CD4-positive, alpha-beta memory T cell (primary cell): ENCODE measurements at regions not wholly inside any gene's neighbourhood (a gene's known extent, or its start where the extent isn't known, plus 50 kb on each side); places are given as distances from the start of the nearest gene placed in this dataset.
"Not testable (repeated sequence)": the region's sequence is repeated elsewhere in the genome, so short reads cannot be mapped to it uniquely, and the experiment has no call there.

Experiments used
- CTCF ChIA-PET: fragments of 350-600 bp; sonication (Branson Sonifier 250); formaldehyde crosslinking; loops from one replicate; lab custom pipeline; 2021; ENCODE audit warnings: inconsistent platforms; ENCODE audit not compliant: partially characterized antibody; lab: Charles Lee
- POLR2A ChIA-PET: fragments of 350-600 bp; sonication (Branson Sonifier 250); formaldehyde crosslinking; loops from one replicate; lab custom pipeline; 2021; ENCODE audit not compliant: partially characterized antibody; lab: Charles Lee
- DNase-seq, 5 donors: peaks; one replicate each; pipeline versions ENCODE4 v3.0.0 to v3.0.0-alpha.2; 2020 to 2022; ENCODE audit warnings: mixed read lengths in 1 of 5
- H3K27ac ChIP-seq: one replicate; pipeline ENCODE4 v1.7.0; 2013; ENCODE audit warnings: low read depth, low read length
- H3K27me3 ChIP-seq: 2 replicates; pipeline ENCODE4 v1.7.0; 2013; ENCODE audit warnings: mild to moderate bottlenecking, low read length, moderate library complexity; ENCODE audit not compliant: insufficient read depth
- H3K36me3 ChIP-seq: 2 replicates; pipeline ENCODE4 v1.7.0; 2013; ENCODE audit warnings: mild to moderate bottlenecking, low read length, moderate library complexity; ENCODE audit not compliant: insufficient read depth
- H3K4me1 ChIP-seq: 2 replicates; pipeline ENCODE4 v1.7.0; 2013; ENCODE audit warnings: mild to moderate bottlenecking, low read length, moderate library complexity; ENCODE audit not compliant: insufficient read depth
- H3K4me3 ChIP-seq, 2 donors: one replicate each; pipeline ENCODE4 v1.7.0; 2013; ENCODE audit warnings: low read length in 2 of 2, mild to moderate bottlenecking in 1 of 2
- H3K9me3 ChIP-seq, 2 donors: one replicate each; pipeline ENCODE4 v1.7.0; 2013; ENCODE audit warnings: low read length in 2 of 2, control low read depth in 1 of 2; ENCODE audit not compliant: control insufficient read depth in 1 of 2
- H3K27ac Mint-ChIP-seq, 7 donors: one replicate each; pipeline ENCODE4 v1.8.0; 2020 to 2021; ENCODE audit warnings: mixed read lengths in 7 of 7, mild to moderate bottlenecking in 6 of 7, inconsistent platforms in 3 of 7, moderate library complexity in 3 of 7
- H3K27me3 Mint-ChIP-seq, 2 donors: one replicate each; pipeline ENCODE4 v1.8.0; 2020 to 2021; ENCODE audit warnings: mixed read lengths in 2 of 2
- H3K36me3 Mint-ChIP-seq, 2 donors: one replicate each; pipeline ENCODE4 v1.8.0; 2020 to 2021; ENCODE audit warnings: mixed read lengths in 2 of 2, inconsistent platforms in 1 of 2, mild to moderate bottlenecking in 1 of 2
- H3K4me1 Mint-ChIP-seq, 4 donors: one replicate each; pipeline ENCODE4 v1.8.0; 2020 to 2021; ENCODE audit warnings: mixed read lengths in 4 of 4, mild to moderate bottlenecking in 1 of 4
- H3K4me3 Mint-ChIP-seq, 8 donors: one replicate each; pipeline ENCODE4 v1.8.0; 2020 to 2021; ENCODE audit warnings: mixed read lengths in 8 of 8, mild to moderate bottlenecking in 7 of 8, moderate library complexity in 6 of 8, inconsistent platforms in 3 of 8
- H3K9me3 Mint-ChIP-seq, 8 donors: one replicate each; pipeline ENCODE4 v1.8.0; 2020 to 2021; ENCODE audit warnings: mixed read lengths in 8 of 8, mild to moderate bottlenecking in 5 of 8, inconsistent platforms in 3 of 8, moderate library complexity in 1 of 8
- intact Hi-C: fragments of 100-400 bp; cut with micrococcal nuclease; formaldehyde crosslinking; loops from one replicate; pipeline ENCODE4 v1.15.1; 2023

DNA sequence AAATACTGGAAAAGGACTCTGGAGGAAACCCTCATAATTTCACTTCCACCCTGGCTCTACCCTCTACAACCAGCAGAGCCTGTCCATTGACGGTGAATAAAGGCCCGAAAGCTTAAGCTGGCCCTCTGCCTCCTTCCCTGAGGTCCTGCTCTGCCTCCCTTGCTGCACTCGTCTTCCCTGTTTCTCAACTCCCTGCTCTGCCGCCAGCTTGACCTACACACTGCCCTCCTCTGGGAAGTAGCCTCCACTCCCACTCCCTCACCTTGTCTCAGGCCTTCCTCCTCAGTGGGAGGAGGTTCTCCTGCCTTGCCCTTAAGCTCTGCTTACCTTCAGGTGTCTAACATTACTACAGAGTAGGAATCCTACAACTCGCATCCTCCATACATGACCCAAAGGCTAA lies 608.6 kb upstream of the NR3C2 start:
- H3K27me3 Mint-ChIP-seq: no peaks in the 10 kb centered on the region
- Histone ChIP-seq H3K9me3 (no peaks in the 10 kb centered on the region), H3K4me3 (no peak overlapping the region), H3K4me1 (no peaks in the 10 kb centered on the region), H3K27me3 (no peaks in the 10 kb centered on the region), H3K36me3 (no peaks in the 10 kb centered on the region), H3K27ac (no peak overlapping the region)
- intact Hi-C loops: no loop called here
- peaks cover 0 to 2% (median 0%) of the 10 kb centered on the region in 8 donors for H3K9me3 Mint-ChIP-seq
- POLR2A ChIA-PET: no interaction called here
- H3K27ac Mint-ChIP-seq: no peak overlapping the region
- H3K4me3 Mint-ChIP-seq: no peak overlapping the region
- no peaks in the 10 kb centered on the region for H3K36me3 Mint-ChIP-seq
- no peak for DNase-seq
- H3K4me1 Mint-ChIP-seq: no peaks in the 10 kb centered on the region
- CTCF ChIA-PET: no interaction called here

DNA sequence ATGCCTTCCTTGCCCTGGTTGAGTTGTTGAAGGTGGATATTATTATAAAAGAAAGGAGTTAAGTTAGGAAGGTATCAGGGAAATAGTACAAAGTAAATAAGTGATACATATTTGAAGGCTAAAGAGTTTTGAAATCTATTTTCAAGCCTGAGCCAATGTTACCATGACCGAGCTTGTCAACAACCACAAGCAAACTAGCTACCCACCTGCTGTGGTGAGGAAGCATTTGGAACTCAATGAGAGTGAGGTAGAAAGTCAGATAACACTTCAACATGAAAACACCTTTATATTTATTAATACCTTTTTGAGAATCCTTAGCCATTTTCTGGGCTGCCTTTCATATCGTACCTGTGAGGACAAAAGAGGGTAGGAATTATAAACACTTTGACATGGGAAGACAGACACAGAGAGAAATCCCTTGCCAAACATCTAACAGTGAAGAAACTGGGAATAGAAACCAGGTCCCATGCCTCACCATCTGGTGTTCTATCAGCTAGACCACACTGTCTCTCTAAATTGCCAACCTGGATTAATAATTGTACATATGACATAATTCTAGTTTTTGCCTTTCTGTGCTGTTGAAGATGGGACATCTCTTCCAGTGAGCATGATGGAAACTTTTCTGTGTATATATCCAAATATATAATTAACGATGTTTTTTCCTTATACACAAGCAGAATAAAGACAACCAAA lies 606.4 kb upstream of the NR3C2 start:
- H3K9me3 Mint-ChIP-seq: peaks cover 0 to 7% (median 0%) of the 10 kb centered on the region in 8 donors
- no peak overlapping the region for H3K4me3 Mint-ChIP-seq
- Histone ChIP-seq H3K36me3 (no peaks in the 10 kb centered on the region), H3K4me3 (no peak overlapping the region), H3K27ac (no peak overlapping the region), H3K27me3 (no peaks in the 10 kb centered on the region), H3K9me3 (no peaks in the 10 kb centered on the region), H3K4me1 (no peaks in the 10 kb centered on the region)
- H3K36me3 Mint-ChIP-seq: no peaks in the 10 kb centered on the region
- no peak for DNase-seq
- CTCF ChIA-PET: no interaction called here
- H3K27me3 Mint-ChIP-seq: peaks cover 0 to 2% of the 10 kb centered on the region in 2 donors
- POLR2A ChIA-PET: no interaction called here
- intact Hi-C loops: no loop called here
- no peak overlapping the region for H3K27ac Mint-ChIP-seq
- H3K4me1 Mint-ChIP-seq: no peaks in the 10 kb centered on the region

DNA sequence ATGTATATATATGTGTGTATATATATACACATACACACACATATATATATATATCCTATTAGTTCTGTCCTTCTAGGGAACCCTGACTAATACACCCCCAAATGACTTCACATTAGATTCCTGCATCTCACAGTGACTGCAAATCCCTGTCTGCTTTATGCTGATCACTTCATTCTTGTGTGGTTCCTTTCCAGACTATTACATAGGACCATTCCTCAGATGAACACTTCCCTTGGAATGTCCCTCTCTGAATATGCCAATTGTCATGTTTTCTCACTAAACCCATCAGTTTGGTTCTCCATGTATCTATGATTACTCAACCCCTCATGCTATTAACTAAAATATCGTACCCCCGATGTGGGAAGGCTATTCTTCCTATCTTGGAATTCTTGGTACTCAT lies 605.2 kb upstream of the NR3C2 start:
- Histone ChIP-seq H3K27me3 (no peaks in the 10 kb centered on the region), H3K27ac (no peak overlapping the region), H3K9me3 (no peaks in the 10 kb centered on the region), H3K4me1 (no peaks in the 10 kb centered on the region), H3K4me3 (no peak overlapping the region), H3K36me3 (no peaks in the 10 kb centered on the region)
- DNase-seq: no peak
- Mint-ChIP-seq H3K36me3 (no peaks in the 10 kb centered on the region), H3K4me1 (no peaks in the 10 kb centered on the region), H3K27me3 (peaks cover 0 to 2% of the 10 kb centered on the region in 2 donors), H3K27ac (no peak overlapping the region), H3K4me3 (no peak overlapping the region), H3K9me3 (peaks cover 0 to 7% (median 0%) of the 10 kb centered on the region in 8 donors)
- ChIA-PET POLR2A (no interaction called here), CTCF (no interaction called here)
- intact Hi-C loops: no loop called here

DNA sequence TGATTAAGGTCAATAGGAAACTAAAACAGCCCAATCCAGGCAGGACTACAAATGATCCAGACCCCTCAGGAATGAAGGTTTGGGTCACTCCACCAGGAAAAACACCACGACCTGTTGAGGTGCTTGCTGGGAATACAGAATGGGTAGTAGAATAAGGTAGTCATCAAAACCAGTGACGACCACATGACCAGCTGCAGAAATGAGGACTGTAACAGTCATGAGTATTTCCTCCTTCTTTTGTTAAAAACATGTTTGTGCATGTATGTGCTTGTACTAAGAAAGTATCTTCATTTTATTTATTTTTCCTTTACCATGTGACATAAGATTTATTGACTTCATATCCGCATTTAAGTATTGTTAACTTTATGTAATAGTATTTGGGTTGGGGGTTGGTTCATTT lies 603.5 kb upstream of the NR3C2 start:
- no peaks in the 10 kb centered on the region for H3K36me3 Mint-ChIP-seq
- DNase-seq: no peak
- peaks cover 0 to 2% of the 10 kb centered on the region in 2 donors for H3K27me3 Mint-ChIP-seq
- CTCF ChIA-PET: no interaction called here
- intact Hi-C loops: no loop called here
- no peaks in the 10 kb centered on the region for H3K4me1 ChIP-seq
- no peak overlapping the region for H3K27ac Mint-ChIP-seq
- H3K27ac ChIP-seq: no peak overlapping the region
- H3K27me3 ChIP-seq: no peaks in the 10 kb centered on the region
- no peaks in the 10 kb centered on the region for H3K9me3 ChIP-seq
- no peak overlapping the region for H3K4me3 Mint-ChIP-seq
- no peak overlapping the region for H3K4me3 ChIP-seq
- no peaks in the 10 kb centered on the region for H3K4me1 Mint-ChIP-seq
- H3K36me3 ChIP-seq: no peaks in the 10 kb centered on the region
- POLR2A ChIA-PET: no interaction called here
- peaks cover 0 to 12% (median 1%) of the 10 kb centered on the region in 8 donors for H3K9me3 Mint-ChIP-seq

DNA sequence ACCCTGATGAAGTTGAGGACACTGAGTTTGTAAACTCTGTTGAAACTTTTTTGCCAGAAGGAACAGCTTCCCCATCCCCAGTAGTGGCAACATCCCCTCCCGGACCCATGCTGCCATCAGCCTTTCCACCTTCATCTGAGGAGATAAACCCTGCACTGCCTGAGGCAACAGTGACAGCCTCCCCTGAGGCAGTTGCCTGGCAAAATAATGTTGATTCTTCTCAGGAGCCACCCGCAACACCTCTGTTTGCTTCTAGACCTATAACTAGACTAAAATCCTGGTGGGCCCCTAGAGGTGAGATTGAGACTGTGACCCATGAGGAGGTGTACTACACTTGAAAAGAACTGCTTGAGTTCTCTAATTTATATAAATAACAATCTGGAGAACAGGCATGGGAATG lies 597.6 kb upstream of the NR3C2 start:
- H3K4me3 Mint-ChIP-seq, POLR2A ChIA-PET, H3K27me3 Mint-ChIP-seq, H3K36me3 ChIP-seq, H3K9me3 ChIP-seq, CTCF ChIA-PET, H3K36me3 Mint-ChIP-seq, H3K4me1 Mint-ChIP-seq, H3K27ac Mint-ChIP-seq, intact Hi-C loops, H3K4me3 ChIP-seq, H3K4me1 ChIP-seq, DNase-seq, H3K27me3 ChIP-seq, H3K27ac ChIP-seq: not testable (repeated sequence)
- peaks cover 0 to 22% (median 6%) of the 10 kb centered on the region in 8 donors for H3K9me3 Mint-ChIP-seq

DNA sequence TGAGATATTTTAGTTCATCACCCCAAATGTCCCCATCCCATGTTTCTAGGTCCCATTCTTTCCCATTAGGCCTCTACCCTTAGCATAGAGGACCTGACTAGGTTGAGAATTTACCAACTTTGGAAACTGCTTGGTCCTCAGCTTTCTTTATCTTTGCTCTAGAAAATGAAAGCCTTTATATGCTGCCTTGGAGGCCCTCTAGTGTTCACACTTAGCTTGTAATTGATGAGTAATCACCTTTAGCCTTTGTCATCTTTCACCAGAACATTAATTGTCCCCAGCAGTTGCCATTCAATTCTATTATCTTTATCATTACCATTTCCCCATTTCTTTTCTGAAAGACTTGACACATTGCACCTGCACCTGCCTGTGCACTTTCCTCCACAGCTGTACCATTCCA lies 589.2 kb upstream of the NR3C2 start:
- H3K9me3 ChIP-seq: no peaks in the 10 kb centered on the region
- DNase-seq: peak in 1 of 5 donors; percentile 1
- Mint-ChIP-seq H3K4me1 (no peaks in the 10 kb centered on the region), H3K9me3 (no peaks in the 10 kb centered on the region), H3K27me3 (peaks cover 0 to 1% of the 10 kb centered on the region in 2 donors), H3K27ac (peak overlapping the region in 1 of 7 donors; percentile 42), H3K4me3 (no peak overlapping the region), H3K36me3 (no peaks in the 10 kb centered on the region)
- CTCF ChIA-PET: interaction anchor here (1.5 kb wide), 1 partner anchor 16 kb away, joined by 3 read pairs; no protein-coding TSS in a partner anchor
- POLR2A ChIA-PET: no interaction called here
- no peak overlapping the region for H3K27ac ChIP-seq
- intact Hi-C loops: no loop called here
- H3K27me3 ChIP-seq: no peaks in the 10 kb centered on the region
- no peak overlapping the region for H3K4me3 ChIP-seq
- no peaks in the 10 kb centered on the region for H3K36me3 ChIP-seq
- H3K4me1 ChIP-seq: no peaks in the 10 kb centered on the region

DNA sequence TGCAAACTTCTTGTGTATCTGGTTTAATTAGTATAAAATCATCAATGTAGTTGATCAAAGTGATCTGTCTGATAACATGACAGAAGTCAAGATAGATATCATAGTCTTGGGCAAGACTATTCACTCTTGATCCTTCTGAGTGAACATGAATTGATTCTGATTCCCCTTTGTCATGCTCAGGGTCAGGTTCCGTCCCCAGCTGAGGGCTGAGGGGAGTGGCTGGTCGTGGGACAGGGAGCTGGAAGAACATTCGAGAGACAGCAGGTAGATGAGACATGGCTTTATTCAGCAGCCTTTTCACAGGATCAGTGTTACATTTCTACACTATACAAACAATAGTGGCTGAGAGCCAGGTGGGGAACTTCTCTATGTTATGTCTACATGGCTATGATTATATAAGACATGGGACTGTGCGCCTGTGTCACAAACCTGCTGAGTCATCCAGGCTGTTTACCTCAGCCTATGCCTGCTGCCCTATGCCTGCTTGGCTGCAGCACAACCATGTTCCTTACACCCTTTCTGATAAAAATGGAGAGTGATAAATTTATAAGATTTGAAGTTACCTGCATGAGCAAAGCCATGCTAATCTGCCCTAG lies 586.9 kb upstream of the NR3C2 start:
- Histone ChIP-seq H3K9me3 (no peaks in the 10 kb centered on the region), H3K4me3 (no peak overlapping the region), H3K27ac (no peak overlapping the region), H3K36me3 (no peaks in the 10 kb centered on the region), H3K27me3 (no peaks in the 10 kb centered on the region), H3K4me1 (no peaks in the 10 kb centered on the region)
- Mint-ChIP-seq H3K9me3 (no peaks in the 10 kb centered on the region), H3K27ac (no peak overlapping the region), H3K27me3 (peaks cover 0 to 1% of the 10 kb centered on the region in 2 donors), H3K4me1 (no peaks in the 10 kb centered on the region), H3K4me3 (no peak overlapping the region), H3K36me3 (no peaks in the 10 kb centered on the region)
- intact Hi-C loops: no loop called here
- POLR2A ChIA-PET: no interaction called here
- DNase-seq: no peak
- CTCF ChIA-PET: no interaction called here
